ENCODE measurements at regions not wholly inside any gene's neighbourhood (a gene's known extent, or its start where the extent isn't known, plus 50 kb on each side); places are given as distances from the start of the nearest gene placed in this dataset.
"Not testable (repeated sequence)": the region's sequence is repeated elsewhere in the genome, so short reads cannot be mapped to it uniquely, and the experiment has no call there.

DNA sequence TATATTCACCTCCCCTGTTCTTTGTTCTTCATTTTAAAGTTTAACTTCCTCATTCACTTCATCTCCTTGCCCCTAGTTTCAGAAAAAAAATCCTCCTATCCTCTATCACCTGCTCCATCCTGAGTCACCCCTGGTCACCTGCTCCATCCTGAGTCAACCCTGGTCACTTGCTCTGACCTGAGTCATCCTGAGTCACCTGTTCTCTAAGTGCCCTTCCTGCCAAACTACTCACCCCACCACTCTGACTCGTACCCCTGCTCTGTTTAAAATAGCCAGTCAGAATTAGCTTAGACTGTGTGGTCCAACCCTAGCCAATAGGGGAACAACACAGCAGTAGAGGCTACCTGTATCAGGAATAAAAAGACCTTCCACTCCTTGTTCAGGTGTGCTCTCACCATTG, 716.9 kb downstream of the ZBBX start:
- peak; percentile 89 for DNase-seq (ENCODE audit: low spot score)

DNA sequence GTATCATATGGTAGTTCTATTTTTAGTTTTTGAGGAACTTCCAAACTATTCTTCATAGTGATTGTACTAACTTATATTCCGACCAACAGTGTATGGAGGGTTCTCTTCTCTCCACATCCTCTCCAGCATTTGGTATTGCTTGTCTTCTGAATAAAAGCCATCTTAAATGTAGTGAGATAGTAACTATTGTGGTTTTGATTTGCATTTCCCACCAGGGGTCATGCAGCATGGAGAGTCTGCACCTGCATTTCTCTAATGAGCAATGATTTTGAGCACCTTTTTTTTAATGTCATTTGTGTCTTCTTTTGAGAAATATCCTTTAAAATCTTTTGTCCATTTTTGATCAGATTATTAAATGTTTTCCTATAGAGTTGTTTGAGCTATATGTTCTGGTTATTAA, 718.5 kb downstream of the ZBBX start:
- DNase-seq (ENCODE audit: low spot score): no peak

DNA sequence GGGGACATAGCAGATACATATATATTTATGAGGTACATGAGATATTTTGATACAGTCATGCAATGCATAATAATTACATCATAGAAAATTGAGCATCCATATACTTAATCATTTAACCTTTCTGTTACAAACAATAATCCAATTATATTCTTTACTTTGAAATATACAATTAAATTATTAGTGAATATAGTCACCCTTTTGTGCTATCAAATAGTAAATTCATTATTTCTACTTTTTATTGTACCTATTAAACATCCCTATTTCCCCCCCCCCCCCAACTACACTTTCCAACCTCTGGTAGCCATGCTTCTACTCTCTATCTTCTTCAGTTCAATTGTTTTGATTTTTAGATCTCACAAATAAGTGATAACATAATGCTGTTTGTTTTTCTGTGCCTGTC, 719.1 kb downstream of the ZBBX start:
- no peak for DNase-seq (ENCODE audit: low spot score)

DNA sequence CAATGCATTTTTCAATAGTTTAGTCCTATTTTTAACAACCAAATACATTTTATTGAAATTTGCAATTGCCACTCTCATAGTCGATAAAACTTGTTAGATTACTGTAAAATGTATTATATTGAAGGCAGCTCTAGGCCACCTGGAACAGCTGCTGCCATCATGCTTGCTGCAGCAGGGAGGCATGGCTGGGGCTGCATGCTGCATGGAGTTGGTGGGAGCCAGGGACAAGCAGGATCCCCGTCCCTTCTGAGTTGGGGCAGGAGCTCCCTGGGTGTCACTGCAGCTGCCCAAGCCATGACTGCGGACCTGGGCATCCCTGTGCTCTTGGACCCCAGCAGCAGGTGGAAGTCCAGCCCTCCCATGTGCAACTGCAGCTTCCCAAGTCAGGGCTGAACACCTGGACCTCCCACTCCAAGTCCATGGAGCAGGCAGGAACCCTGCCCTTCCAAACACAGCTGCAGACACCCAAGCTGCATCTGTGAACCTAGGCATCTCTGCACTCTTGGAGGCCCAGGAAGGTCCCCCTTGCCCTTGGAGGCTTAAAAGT, 742.0 kb downstream of the ZBBX start:
- no peak for DNase-seq (ENCODE audit: low spot score)

DNA sequence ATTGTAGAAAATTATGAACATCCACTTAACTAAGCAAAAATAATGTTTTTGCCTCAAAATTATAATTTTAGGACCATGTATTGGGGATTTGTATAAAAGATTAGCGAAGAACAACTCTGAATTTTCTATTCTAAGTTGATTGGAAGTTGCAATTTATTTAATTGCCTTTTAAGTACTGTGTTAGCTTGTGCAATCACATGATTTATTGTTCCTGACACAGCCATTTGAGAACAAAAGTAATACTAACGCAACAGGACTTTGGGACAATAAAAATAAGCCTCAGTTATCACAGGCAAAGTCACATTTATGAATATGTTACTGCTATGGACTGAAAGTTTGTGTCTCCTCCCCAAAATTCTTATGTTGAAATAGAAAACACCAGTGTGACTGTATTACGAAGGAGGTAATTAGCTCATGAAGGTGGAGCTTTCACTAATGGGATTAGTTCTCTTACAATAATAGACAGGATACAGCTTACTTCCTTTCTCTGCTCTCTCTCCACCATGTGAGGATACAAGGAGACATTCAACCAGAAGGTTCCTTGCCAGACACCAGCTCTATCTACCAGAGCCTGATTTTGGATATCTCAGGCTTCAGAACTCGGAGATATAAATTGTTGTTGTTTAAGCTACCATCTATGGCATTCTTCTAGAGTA, 745.9 kb downstream of the ZBBX start:
- no peak for DNase-seq (ENCODE audit: low spot score)

DNA sequence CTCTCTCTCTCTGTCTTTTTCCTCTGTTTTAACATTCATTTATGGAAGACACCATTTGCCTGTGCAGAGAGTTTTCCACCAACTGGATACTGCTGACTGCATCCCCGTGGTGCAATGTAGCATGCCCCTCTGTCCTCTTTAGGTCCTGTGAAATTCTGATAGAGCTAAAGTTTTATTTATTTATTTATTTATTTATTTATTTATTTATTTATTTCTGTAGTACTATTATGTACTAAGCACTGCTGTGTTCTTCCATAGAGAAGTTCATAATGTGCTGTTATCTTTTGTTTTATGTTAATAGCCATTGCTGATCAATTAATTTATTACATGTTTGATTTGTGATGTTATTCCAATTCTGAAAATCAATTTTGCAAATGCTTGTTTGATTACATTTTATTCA, 749.9 kb downstream of the ZBBX start:
- no peak for DNase-seq (ENCODE audit: low spot score)

DNA sequence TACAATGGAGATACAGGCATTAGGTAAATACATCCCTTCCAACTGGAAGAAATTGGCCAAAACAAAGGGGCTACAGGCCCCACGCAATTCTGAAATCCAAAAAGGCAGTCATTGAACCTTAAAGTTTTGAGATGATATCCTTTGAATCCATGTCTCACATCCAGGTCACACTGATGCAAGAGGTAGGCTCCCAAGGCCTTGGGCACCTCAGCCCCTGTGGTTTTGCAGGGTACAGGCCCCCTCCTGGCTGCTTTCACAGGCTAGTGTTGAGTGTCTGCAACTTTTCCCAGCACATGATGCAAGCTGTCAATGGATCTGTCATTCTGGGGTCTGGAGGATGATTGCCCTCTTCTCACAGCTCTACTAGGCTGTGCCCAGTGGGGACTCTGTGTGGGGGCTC, 766.7 kb downstream of the ZBBX start:
- no peak for DNase-seq (ENCODE audit: low spot score)

DNA sequence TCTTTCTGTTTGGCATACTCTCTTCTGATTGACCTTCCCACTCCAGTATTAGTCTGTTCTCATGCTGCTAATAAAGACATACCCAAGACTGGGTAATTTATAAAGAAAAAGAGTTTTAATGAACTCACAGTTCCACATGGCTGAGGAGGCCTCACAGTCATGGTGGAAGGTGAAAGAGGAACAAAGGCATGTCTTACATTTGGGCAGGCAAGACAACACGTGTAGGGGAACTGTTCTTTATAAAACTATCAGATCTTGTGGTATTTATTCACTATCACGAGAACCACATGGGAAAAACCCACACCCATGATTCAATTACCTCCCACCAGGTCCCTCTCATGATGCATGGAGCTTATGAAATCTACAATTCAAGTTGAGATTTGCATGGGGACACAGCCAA, 767.3 kb downstream of the ZBBX start:
- DNase-seq (ENCODE audit: low spot score): not testable (repeated sequence)

DNA sequence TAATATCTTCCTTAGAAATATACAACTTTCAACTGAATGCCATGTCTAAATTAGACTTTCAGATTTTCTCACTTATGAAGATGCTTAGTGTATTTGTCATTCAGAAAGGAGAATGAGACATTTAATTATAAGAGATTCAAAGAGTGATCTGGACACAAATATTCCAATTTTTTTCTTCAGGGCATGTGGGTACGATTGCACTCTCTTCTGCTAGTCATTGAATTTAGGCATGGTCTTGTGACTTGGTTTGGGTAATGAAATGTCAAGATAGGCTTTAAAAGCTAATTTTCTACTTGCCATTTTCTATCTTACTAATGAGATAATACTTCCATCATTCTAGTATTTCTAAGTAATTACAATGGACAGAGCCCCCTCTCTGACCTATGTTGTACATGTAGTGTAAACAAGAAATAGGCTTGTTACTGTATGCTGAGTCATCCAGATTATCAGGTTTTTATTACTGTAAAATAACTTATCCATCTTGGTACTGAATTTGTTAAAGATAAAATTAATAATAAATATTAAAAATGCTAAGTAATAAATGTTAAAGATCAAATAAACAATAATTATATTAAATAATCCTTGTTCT, 770.8 kb upstream of the BCHE start:
- no peak for DNase-seq (ENCODE audit: low spot score)

DNA sequence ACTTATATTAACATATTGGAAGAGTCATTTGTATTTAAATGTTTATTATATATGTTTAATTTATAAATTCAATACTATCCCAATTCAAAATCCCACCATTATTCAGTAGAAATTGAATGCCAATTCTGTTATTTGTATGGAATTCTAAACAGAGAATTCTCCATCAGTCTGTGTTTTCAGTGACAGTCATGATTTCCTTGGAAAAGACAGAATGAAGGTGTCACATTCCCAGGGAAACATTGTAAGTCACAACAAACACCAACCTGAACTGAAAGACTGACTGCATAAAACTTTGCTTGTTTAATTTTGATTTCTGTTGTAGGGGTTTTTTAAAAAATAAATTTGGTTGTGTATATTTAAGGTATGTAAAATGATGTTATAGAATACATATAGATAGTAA, 769.8 kb upstream of the BCHE start:
- no peak for DNase-seq (ENCODE audit: low spot score)

DNA sequence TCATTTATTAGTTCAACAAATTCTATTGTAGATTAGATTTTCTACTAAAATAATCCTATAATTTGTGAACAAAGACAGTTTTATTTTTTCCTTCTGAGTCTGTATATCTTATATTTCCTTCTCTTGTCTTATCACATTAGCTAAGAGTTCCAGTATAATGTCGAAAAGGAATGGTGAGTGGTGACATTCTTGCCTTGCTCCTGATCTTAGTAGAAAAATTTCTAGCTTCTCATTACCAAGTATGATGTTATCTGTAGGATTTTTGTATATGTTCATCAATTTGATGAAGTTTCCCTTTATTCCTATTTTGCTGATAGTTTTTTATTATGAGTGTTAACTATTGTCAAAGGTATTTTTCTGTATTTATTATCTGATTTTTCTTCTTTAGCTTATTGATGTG, 756.6 kb upstream of the BCHE start:
- DNase-seq (ENCODE audit: low spot score): no peak

DNA sequence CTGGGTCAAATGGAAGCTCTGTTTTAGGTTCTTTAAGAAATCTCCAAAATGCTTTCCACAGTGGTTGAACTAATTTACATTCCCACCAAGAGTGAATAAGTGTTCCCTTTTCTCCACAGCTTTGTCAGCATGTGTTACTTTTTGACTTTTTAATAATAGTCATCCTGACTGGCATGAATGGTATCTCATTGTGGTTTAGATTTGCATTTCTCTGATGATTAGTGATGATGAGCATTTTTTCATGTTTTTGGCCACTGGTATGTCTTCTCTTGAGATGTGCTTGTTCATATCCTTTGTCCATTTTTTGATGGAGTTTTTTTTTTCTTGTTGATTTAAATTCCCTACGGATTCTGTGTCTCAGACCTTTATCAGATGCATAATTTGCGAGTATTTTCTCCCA, 745.0 kb upstream of the BCHE start:
- no peak for DNase-seq (ENCODE audit: low spot score)

DNA sequence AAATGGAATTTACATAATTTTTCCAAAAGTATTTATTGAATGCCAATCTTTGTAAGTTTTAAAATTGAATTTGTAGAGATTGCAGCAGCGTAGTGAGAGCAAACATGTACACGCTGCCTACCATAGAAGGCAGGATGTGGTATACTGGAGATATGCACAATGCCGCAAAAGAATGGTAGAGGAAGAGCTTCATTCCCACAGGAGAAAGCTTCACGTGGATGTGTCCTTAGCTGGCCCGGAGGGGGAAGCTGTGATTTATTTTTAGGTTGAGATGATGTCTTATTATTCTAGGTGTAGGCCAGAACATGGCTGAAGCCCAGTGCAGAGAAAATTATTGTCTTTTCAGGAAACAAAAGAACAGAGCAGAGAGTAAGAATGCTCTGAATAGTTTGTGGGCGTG, 743.3 kb upstream of the BCHE start:
- DNase-seq (ENCODE audit: low spot score): no peak

DNA sequence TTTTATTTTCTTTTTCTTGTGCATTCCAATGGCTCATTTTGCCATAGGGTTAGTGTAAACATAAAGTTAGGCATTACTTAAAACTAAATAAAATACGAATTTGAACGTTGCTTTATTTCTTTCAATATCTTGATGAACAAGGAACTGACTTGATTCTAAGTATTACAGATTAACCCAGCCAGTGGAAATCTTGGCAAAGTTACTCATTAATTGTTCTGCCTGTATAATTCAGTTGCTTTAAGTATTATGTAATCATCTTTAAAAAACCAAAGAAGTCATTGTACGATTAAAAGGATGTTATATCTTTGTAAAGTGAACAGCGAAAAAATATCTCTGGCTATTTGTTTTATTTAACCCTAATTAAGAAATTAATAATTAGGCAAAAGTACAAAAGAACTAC, 737.9 kb upstream of the BCHE start:
- no peak for DNase-seq (ENCODE audit: low spot score)

DNA sequence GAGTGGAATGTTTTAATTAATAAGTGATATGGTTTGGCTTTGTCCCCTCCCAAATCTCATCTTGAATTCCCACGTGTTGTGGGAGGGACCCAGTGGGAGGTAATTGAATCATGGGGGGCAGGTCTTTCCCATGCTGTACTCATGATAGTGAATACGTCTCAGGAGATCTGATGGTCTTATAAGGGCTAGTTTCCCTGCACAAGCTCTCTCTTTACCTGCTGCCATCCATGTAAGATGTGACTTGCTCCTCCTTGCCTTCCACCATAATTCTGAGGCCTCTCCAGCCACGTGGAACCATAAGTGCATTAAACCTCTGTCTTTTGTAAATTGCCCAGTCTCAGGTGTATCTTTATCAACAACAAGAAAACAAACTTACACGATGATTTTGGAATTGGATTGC, 734.5 kb upstream of the BCHE start:
- DNase-seq (ENCODE audit: low spot score): not testable (repeated sequence)

DNA sequence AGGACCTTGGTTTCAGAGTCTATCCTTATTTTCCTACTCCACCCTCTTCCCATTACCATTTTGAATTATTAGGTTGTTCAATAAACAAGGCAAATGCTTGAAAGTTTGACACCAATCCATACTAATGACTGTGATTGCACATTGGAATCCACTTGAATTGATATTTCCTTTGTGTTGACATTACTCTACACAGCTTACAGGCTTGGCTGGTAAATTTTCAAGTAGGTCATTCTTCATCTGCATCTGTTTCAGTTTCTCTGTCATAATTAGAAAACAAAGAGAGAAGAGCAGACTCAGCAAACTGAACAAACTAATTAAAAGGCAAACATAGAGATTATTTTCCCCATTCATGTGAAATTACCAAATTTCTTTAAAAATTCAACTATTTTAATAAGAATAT, 732.9 kb upstream of the BCHE start:
- DNase-seq (ENCODE audit: low spot score): no peak

DNA sequence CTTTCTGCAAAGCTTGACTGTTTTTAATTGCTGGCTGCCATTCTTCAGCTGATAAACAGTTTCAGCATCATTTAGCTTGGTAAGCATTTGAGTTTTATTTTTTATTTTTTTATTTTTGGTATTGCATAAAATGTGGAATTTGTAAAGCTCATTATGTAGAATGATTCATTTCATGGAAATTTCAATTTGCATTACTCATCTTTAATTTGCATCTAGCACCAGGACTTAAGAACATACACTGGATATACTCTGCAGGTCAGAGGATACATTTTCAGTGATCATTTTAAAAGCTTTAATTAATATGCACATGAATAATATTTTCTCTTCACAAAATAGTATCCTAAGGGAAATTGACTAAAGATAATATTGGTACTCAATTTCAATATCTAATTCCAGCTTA, 732.4 kb upstream of the BCHE start:
- DNase-seq (ENCODE audit: low spot score): no peak

DNA sequence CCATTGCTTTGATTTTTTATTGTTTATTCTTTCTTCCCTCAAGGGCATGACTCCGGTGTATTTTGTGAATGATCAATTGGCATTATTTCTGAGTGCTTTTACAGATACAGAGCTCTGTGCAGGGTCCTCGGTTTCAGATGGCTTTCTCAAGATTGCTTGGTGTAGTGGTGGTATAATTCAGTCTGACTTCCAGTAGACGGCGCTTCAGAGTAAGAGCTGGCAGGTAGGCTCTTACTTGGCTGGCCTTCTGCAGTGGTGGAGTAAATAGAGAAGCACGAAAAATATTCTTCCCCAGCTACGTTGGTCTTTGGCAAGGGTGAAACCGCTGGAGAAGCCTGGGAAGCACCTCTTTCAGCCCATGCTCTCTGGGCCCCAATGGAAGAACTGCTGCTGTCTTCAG, 723.0 kb upstream of the BCHE start:
- no peak for DNase-seq (ENCODE audit: low spot score)

DNA sequence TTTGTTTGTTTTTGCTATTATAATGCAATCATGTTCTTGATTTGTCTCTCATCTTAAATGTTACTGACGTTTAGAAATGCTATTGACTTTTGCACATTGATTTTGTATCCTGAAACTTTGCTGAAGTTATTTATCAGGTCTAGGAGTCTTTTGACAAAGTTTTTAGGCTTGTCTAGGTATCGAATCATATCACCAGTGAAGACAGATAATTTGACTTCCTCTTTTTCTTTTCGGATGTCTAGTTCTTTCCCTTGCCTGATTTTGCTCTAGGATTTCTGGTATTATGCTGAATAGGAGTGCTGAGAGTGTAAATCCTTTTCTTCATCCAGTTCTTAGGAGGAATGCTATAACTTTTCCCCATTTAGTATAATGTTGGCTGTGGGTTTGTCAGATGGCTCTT, 719.7 kb upstream of the BCHE start:
- DNase-seq (ENCODE audit: low spot score): no peak

DNA sequence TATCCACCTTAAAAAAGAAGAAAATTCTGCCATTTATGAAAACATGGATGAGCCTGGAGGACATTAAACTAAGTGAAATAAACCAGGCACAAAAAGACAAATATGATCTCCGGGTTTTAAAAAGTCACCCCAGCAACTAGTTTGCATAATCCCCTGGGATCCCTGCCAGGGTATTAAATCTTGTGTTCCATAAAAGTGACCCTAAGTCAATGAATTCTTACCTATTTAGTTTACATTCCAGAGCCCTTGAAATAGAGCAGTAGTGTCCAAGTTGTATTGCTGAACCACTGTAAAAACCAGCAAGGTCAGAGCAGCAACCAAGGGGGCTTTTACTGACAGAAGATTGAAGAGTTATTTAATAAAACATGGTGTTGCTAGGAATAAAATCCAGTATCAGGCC, 716.8 kb upstream of the BCHE start:
- no peak for DNase-seq (ENCODE audit: low spot score)

DNA sequence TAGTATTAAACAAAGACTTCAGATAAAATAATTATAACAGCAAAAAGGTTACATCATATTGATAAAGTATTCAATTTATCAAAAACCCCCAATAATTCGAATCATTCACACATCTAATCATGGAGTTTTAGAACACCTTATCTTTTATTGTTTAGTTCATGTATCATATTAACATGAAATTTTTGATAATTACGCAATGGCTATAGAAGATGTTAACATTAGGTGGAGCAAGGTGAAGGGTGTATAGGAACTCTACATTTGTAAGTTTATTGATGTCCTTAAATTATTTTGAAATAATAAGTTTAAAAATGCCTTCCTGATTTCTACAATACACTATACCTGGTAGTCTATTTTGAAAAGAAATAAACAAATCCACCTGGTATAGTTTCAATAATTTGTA, 696.5 kb upstream of the BCHE start:
- no peak for DNase-seq (ENCODE audit: low spot score)

DNA sequence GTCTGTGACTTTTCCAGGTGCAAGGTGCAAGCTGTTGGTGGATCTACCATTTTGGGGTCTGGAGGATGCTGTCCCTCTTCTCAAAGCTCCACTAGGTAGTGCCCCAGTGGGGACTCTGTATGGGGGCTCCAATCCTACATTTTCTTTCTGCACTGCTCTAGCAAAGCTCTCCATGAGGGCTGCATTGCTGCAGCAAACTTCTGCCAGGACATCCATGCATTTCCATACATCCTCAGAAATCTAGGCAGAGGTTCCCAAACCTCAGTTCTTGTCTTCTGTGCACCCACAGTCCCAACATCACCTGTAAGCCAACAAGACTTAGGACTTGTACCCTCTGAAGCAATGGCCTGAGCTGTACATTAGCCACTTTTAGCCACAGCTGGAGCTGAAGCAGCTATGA, 694.5 kb upstream of the BCHE start:
- no peak for DNase-seq (ENCODE audit: low spot score)

DNA sequence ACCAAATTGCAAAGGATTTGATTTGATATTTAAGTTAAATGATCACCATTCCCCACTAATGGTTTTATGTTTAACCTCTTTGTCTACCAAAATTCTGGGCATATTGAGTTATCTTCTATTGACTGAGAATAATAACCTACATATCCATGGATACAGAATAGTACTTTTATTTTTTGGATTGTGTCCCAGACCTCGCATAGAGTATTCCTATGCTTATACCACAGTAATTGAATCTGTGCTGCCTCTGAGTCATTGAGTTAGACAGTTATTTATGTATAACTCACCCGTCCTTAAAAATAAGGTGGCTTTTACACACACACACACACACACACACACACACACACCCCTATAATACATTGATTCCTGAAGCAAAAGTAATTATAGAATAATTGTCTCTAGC, 690.1 kb upstream of the BCHE start:
- peak; percentile 20 for DNase-seq (ENCODE audit: low spot score)

DNA sequence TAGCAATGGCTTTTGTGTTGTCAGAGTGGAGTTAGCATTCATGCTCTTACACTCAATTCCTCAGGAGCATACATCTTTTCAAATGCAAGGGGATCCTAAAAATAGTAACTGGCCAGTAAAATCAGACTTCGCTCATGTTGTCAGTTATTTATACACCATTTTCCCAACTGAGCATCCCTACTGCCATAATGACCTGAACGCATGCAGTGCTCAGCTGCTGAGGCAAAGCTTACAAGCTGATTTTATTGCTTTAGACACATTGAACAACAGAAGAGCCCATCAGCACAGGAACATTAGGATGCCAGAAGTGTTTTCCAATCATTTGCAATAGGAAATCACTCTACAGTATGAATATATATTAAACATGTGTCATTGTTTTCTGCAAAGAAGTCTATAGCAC, 689.7 kb upstream of the BCHE start:
- no peak for DNase-seq (ENCODE audit: low spot score)
